ENCODE measurements at regions not wholly inside any gene's neighbourhood (a gene's known extent, or its start where the extent isn't known, plus 50 kb on each side); places are given as distances from the start of the nearest gene placed in this dataset.
"Not testable (repeated sequence)": the region's sequence is repeated elsewhere in the genome, so short reads cannot be mapped to it uniquely, and the experiment has no call there.

DNA sequence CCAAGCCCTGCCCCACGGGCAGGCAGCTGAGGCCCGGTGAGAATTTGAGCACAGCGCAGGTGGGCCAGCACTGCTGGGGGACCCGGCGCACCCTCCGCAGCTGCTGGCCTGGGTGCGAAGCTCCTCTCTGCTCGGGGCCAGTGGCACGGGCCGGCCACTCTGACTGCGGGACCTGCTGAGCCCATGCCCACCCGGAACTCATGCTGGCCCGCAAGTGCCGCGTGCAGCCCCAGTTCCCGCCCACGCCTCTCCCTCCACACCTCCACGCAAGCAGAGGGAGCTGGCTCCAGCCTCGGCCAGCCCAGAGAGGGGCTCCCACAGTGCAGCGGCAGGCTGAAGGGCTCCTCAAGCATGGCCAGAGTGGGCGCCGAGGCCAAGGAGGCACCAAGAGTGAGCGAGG lies 190.1 kb upstream of the IGFBP7 start:
- not testable (repeated sequence) for DNase-seq

DNA sequence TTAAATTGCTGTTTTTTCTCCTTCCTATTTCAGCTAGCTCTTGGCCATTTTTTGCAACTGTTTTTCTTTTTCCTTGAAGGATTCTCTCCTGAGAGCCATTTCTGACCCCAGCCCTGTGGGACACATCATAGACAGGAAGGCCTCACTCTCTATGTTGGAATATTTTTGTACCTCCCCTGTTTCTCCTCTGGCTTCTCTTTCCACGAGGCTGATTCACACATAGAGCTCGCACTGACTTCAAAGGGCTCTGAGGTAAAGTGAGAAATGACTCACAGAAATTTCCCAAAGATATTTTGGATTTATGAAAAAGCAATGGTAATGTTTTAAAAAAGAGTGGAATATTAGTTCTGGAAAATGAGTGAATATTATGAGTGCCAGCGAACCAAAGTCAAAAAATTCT lies 181.7 kb upstream of the IGFBP7 start:
- no peak for DNase-seq

GRCh38 chr4:57287687-57288604 lies 177.8 kb upstream of the IGFBP7 start:
- no peak for DNase-seq

DNA sequence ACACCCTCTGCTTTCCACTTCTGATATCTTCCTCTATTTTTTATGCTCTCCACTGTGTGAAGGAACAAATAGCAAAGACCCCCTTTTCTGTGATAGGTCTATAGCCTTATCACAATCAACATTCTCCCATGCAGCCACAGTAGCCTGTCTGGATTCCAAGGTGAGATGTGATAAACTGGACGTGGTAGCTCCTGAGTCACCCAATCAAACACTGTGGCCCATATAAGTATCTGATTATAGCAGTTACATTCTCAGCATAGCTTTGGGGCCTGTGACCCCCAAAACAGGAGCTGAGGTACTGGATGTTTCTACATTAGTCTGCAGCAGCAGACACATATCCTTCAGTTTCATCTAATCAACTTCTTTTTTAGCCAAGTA lies 172.7 kb upstream of the IGFBP7 start:
- no peak for DNase-seq

GRCh38 chr4:57280481-57280880 lies 170.3 kb upstream of the IGFBP7 start:
- DNase-seq: no peak

DNA sequence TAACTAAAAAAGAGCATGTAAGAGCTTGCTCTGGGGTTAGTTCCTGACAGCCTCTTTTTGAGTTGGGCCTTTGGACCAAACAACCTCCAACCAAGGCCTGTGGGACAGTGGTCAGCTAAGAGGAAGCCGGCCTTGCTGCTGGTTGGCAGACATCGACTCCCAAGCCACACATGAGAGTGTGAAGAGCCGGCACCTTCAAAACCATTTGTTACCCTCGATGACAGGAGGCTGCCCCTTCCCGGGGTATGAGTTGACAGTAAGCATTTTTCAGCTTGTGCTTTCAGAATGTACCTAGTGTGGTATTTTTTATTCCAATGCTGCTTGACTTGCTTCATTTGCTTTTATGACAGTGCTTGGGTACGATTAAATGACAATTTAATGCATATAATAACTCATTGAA lies 168.6 kb upstream of the IGFBP7 start:
- DNase-seq: no peak

GRCh38 chr4:57274082-57274481 lies 163.9 kb upstream of the IGFBP7 start:
- DNase-seq: no peak

- DNase-seq: no peak
Observed at GRCh38 chr4:57270346-57270745, 160.2 kb upstream of the IGFBP7 start.

GRCh38 chr4:57265831-57266582 lies 155.8 kb upstream of the IGFBP7 start:
- DNase-seq: no peak

DNA sequence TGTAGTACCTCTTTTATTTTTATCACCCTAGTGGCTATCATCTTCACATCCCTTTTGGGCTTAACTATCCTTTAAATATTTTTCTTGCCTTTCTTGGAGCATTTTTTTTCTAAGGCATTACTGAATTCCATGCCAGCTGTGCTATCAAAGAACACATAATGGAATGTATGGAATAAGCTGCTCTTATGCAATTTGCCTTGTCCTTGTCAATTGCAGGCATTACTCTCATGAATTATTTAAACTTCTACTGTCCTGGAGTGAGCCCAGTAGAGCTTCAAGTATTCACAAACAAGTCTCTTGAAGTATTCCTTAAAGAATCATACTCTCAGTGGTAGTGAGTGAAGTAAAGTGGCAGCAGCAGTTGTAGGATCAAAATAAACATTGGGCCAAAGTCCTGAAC lies 144.6 kb upstream of the IGFBP7 start:
- no peak for DNase-seq

DNA sequence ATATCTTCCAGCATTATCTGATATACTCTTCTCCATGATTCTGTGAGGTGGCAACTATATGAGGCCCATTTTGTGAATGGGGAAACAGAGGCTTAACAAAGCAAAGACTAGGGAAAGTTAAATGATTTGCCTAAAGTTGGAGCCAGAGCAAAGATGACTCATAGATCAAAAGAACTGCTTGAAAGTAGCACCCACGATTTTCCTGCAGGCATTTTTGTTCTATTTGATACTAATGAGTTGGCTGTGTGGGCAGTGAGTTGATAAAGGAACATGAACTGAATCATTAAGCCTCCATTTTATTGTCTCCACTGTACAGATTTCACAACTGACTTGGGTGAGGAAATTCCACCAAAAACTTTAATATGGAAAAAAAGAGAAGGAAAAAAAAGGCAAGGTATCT lies 138.9 kb upstream of the IGFBP7 start:
- DNase-seq: no peak

DNA sequence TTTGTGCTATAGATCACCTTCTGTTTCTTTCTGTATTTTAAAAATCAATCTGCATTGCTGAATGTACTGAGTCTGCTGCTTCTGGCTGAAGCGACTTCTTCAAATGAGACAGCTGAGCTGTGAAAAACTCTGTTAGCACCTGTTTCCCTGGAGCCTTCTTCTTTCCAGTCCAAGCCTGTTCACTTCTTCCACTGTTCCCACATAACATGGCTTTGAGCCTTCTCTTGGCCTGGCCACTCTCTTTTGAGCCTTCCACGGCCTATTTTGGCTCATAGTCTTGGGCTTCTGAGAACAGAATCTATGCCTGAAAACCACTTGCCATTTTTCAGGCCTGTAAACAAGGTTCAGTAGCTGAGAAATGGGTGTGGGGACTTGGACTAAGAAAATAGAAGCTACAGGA lies 132.9 kb upstream of the IGFBP7 start:
- no peak for DNase-seq

GRCh38 chr4:57234252-57234775 lies 124.1 kb upstream of the IGFBP7 start:
- no peak for DNase-seq

DNA sequence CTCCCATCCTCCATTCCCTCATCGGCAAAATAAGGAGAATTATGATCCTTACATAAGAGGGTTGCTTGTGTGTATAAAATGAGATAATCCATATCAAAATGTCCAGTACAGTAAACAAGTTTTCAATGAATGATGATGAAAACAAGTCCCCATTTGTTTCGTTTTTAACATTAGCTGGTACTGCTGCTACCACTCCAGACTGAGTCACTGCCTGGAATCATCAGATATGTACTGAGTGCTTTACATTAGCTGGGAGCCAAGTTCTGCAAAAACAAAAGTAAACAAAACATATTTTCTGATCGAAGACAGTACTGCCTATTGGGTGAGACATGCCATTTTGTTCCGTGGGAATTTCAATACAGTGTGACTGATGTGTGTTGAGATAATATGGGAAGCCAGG lies 123.2 kb upstream of the IGFBP7 start:
- DNase-seq: no peak

DNA sequence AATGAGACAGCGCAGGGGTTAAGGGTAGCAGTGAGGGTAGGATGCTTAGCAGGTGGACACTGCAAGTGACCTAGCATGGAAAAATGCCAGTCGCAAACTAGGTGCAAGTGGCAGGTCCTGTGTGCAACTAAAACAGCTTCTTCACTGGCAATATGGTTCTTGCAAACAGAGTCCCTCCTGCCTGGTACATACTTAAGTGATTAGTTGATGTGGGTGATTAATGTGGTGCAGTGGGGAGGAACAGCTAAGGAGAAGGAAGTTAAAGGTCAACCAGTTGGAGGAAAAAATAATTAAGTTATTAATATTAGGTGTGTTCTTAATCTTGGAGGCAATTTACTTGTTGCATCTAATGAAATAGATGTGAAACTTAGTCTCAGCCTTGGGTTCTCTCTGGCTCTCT lies 121.6 kb upstream of the IGFBP7 start:
- no peak for DNase-seq

DNA sequence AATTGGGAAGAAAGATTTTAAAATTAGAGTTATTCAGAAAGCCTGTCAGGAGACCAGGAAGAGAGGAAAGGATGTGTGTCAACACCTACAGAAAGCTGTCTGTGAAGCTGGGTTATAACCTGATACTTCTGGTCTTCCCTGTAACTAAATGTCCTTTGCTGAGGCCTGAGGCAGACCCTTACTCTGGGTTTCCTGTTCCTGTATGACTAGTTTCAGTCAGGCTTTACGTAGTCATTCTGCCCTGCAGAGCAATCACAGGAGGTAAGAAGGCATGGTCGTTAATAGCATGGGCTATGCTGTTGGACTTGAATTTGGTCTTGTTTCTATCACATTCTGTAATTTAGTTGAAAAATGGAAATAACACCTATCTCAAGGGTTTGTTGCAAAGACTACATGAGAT lies 110.5 kb upstream of the IGFBP7 start:
- no peak for DNase-seq

GRCh38 chr4:57220172-57220571 lies 110.0 kb upstream of the IGFBP7 start:
- DNase-seq: no peak

GRCh38 chr4:57219431-57219830 lies 109.2 kb upstream of the IGFBP7 start:
- no peak for DNase-seq

GRCh38 chr4:57214654-57215411 lies 104.6 kb upstream of the IGFBP7 start:
- DNase-seq: no peak

DNA sequence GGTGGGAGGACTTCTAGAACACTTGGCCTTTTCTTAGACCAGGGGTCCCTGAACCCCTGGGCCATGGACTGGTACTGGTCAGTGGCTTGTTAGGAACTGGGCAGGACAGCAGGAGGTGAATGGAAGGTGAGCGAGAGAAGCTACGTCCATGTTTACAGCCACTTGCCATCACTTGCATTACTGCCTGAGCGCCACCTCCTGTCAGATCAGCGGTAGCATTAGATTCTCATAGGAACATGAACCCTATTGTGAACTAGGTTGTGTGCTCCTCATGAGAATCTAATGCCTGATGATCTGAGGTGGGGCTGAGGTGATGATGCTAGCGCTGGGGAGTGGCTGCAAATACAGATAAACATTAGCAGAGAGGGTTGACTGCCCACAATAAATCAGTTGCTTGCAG lies 100.9 kb upstream of the IGFBP7 start:
- DNase-seq: no peak

DNA sequence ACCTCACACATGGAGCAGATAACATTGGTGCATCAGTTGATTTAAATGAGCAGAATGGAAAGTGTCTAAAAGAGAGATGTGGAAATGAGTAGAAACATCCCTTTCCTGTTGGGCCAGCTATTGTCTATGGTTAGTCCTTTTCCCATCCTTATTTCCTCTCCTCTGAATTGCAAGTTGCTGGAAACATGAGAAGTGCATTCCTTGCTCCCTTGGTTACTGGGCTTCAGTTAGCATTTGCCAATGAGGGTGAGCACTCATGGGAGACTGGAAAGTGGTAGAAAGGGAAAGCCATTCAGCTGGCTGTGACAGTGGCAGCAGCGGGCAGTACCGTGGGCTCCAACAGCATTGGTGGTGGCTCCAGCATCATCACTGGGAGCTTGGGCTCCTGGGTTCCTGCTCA lies 96.0 kb upstream of the IGFBP7 start:
- DNase-seq: no peak

- DNase-seq: no peak
Observed at GRCh38 chr4:57205580-57205979, 95.4 kb upstream of the IGFBP7 start.

- DNase-seq: no peak
Observed at GRCh38 chr4:57200799-57201327, 90.7 kb upstream of the IGFBP7 start.

All from CD4-positive, alpha-beta T cell treated with Interleukin-17A for 1 hour (primary cell).